ENCODE measurements at regions not wholly inside any gene's neighbourhood (a gene's known extent, or its start where the extent isn't known, plus 50 kb on each side); places are given as distances from the start of the nearest gene placed in this dataset.
"Not testable (repeated sequence)": the region's sequence is repeated elsewhere in the genome, so short reads cannot be mapped to it uniquely, and the experiment has no call there.

- TF ChIP-seq CTCF (IDR thresholded peaks at IDR 0.05; ENCODE audit: low read depth, low read length); EZH2phosphoT487 (IDR thresholded peaks at IDR 0.05; ENCODE audit: low read depth): not testable (repeated sequence)
These were observed 1665.5 kb downstream of the REEP3 start for GRCh38 chr10:65186668-65187067.
